Fibroblast of pulmonary artery (primary cell): ENCODE measurements at regions not wholly inside any gene's neighbourhood (a gene's known extent, or its start where the extent isn't known, plus 50 kb on each side); places are given as distances from the start of the nearest gene placed in this dataset.

Experiments used
- DNase-seq: peaks from one replicate; pipeline ENCODE4 v3.0.0-alpha.2; 2010; ENCODE audit warnings: low read depth
- H3K4me3 ChIP-seq: replicated peaks from 2 replicates; pipeline ENCODE4 v1.5.1; 2011; ENCODE audit warnings: low read depth, mild to moderate bottlenecking, control low read depth, low read length, moderate library complexity
- TF ChIP-seq, protein P1 (sequence below): IDR thresholded peaks from 2 replicates; pipeline ENCODE4 v1.5.1; 2011; ENCODE audit warnings: mild to moderate bottlenecking, control low read depth, low read length, inconsistent platforms; ENCODE audit errors: missing control alignments

DNA sequence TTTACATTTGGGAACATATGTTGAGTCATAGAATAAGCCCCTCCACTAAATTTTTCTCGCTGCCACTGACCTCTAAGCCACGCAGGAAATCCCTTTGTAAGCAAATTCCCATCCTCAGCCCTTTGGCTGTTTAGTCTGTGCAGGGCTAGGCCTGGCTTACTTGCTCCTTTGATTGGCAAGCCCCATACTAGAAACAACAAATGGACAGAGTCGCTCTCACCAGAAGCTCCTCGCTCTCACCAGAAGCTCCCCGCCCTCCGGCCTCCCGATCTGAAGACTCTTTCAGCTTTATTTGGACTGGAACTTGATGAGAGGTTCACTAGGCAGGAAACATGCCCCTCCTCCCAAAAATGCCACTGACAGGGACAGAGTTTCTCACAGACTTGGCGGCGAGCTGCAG lies 149.2 kb upstream of the EXOC2 start:
- H3K4me3 ChIP-seq = no peak overlapping the region
- DNase-seq = no peak
- TF ChIP-seq, protein P1, sequence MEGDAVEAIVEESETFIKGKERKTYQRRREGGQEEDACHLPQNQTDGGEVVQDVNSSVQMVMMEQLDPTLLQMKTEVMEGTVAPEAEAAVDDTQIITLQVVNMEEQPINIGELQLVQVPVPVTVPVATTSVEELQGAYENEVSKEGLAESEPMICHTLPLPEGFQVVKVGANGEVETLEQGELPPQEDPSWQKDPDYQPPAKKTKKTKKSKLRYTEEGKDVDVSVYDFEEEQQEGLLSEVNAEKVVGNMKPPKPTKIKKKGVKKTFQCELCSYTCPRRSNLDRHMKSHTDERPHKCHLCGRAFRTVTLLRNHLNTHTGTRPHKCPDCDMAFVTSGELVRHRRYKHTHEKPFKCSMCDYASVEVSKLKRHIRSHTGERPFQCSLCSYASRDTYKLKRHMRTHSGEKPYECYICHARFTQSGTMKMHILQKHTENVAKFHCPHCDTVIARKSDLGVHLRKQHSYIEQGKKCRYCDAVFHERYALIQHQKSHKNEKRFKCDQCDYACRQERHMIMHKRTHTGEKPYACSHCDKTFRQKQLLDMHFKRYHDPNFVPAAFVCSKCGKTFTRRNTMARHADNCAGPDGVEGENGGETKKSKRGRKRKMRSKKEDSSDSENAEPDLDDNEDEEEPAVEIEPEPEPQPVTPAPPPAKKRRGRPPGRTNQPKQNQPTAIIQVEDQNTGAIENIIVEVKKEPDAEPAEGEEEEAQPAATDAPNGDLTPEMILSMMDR = no peak

DNA sequence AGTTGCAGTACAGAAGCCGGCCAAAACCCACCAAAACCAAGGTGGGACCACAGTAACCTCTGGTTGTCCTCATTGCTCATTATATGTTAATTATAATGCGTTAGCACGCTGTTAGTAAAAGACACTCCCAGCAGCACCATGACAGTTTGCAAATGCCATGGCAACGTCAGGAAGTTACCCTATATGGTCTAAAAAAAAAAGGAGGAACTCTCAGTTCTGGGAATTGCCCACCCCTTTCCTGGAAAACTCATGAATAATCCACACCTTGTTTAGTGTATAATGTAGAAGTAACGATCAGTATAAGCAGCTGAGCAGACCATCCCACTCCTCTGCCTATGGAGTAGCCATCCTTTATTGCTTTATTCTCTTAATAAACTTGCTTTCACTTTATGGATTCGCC lies 148.6 kb upstream of the EXOC2 start:
- H3K4me3 ChIP-seq = no peak overlapping the region
- no peak for DNase-seq
- TF ChIP-seq, protein P1 = no peak

DNA sequence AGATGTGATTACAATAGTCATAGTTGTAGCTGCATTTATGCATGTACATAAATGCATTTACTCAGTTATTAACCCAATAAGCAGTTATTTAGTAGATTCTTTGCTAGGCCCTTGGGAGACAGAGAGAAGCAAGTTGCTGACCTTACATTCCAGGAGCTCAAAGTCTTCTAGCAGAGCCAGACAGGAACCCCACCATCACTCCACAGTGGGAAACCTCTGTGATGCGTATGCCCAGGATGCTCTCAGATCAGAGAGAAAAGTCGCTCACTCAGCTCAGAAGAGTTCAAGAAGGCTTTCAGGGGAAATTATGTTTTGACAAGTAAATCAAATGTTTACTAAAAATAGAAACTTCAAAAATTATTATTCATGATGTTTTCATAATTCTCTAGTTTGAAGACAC lies 146.3 kb upstream of the EXOC2 start:
- TF ChIP-seq, protein P1 = no peak
- no peak overlapping the region for H3K4me3 ChIP-seq
- DNase-seq = no peak

DNA sequence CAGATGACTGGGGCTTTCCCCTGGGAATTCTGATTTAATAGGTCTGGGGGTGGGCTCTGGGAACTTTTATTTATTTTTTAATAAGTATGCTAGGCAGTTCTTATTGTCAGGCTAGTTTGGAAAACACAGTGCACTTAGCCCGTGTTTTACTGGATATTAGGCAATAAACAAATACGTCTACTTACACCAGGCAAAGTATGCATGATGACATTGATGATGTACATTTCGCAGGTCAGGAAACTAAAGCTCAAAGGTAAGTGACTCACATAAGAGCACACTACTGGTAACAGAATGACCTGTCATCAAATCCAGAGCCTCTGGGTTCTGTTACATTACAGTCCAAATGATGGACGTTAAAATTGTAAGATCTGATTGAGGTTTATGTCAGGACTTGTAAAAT lies 144.4 kb upstream of the EXOC2 start:
- DNase-seq = no peak
- H3K4me3 ChIP-seq = no peak overlapping the region
- TF ChIP-seq, protein P1 = no peak

DNA sequence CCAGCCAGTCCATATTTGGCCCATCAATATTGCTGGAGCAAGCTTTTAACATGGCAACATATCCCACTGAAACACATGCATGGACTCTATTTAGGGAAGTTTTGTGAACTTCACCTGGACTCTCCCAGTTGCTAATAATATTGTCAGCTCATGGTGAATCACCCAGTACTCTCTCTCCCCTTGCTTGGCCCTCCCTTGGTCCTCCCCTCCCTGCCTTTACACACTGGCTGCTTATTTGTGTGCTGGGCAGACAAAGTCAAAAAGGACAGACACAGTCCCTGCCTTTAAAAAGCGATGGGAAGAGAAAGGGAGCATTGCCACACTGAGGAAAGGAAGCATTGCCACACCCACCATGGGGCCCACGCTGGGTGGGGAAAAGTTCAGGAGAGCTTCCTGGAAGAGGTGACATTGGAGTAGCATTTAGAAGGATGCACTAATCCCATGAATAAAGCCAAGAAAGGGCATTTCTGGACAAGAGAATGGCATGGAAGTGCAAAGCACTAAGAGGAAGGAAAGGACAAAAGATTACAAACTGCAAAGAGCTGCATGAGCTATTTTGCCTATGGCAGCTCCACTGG lies 143.4 kb upstream of the EXOC2 start:
- no peak overlapping the region for H3K4me3 ChIP-seq
- TF ChIP-seq, protein P1 = no peak
- DNase-seq = no peak

DNA sequence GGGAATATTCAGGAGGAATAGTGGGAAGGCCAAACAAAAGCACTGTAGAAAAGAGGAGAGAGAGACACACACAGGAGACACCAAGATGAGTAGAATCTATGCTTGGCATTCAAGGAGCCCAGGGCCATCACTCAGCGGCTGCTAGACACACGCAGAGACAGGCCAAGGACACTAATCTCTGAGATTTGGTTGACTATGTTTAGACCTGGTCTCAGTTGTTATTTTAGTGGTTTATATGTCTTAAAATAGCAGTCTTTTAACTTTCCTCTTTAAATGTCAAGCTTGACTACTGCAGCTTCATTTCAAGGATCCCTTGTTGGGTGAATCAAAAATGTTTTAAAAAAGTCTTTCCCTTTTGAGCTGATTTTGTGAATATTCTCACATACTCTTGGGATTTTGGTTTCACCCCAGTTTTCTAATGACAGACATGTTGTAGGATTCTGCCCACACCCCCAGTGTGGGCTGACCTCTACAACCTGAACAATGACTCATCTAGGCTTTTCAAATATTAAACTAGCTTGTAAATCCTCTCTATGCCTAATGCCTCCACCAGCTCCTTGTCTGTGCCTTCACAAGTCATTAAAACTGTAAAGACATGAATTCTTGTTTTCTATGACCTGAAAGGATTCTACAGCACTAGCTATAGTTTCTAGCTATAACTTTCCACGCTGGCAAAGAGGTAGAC lies 142.7 kb upstream of the EXOC2 start:
- no peak for DNase-seq
- no peak overlapping the region for H3K4me3 ChIP-seq
- TF ChIP-seq, protein P1 = no peak

DNA sequence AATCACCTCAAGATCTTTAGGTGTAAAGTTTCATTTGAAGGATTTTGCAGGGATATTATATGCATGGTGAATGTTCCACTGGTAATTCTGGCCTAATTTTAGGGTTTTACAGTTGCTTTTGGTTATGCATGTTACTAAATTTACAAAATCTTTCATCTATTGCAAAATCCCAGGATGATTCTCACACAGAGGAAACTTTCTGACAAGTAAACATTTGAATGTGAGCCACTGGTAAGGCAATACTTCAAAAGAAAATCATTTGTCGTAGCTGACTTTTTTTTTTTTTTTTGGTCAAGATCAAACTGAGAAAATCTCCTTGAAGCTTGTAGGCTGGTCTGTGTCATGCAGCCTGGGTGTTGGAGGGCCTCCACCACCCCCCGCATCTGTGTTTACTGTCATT lies 141.9 kb upstream of the EXOC2 start:
- no peak overlapping the region for H3K4me3 ChIP-seq
- TF ChIP-seq, protein P1 = no peak
- no peak for DNase-seq
